GM21576 (cell line): ENCODE measurements at regions not wholly inside any gene's neighbourhood (a gene's known extent, or its start where the extent isn't known, plus 50 kb on each side); places are given as distances from the start of the nearest gene placed in this dataset.

ENCODE experiments used
- ATAC-seq: cut with Tn5 transposase; IDR thresholded peaks from one replicate; pipeline ENCODE4 v1.9.1; 2021; ENCODE audit warnings: mild to moderate bottlenecking, moderate library complexity; ENCODE audit not compliant: unreplicated experiment

DNA sequence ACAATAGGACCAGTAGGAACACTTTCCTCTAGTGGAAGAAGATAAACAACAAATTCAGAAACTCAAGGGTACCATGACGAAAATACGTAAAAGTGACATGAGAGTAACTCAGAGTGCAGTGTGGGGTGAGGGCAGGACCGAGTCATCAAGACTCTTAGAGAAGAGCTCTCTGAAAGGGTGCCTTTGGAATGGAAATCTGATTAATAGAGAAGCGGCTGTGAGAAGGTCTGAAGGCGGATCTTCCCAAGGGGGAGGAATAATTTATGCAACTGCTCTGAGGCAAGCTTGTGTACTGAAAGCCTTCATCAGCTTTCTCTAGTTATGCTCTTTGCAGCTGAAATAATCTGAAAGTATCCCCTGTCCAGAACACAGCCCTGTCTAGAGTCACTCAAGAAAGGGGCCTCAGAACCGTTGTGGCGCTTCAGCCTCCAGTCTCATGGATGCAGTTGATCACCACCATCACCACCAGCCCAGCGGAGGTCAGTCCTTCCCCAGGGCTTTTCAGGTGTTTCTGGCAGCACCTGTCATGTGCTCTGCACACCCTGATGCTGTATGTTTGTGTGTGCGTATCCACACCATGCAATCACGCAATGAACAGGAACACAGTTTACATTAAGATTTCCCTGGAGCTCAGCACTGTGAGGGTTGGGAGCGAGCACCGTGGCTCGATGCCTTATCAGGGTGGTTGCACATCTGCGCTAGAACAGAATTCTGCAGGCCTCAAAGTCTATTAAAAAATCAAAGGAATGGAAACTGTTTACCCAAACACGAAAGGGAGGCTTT is 396.5 kb downstream of the SMOC2 start:
- no peak for ATAC-seq

DNA sequence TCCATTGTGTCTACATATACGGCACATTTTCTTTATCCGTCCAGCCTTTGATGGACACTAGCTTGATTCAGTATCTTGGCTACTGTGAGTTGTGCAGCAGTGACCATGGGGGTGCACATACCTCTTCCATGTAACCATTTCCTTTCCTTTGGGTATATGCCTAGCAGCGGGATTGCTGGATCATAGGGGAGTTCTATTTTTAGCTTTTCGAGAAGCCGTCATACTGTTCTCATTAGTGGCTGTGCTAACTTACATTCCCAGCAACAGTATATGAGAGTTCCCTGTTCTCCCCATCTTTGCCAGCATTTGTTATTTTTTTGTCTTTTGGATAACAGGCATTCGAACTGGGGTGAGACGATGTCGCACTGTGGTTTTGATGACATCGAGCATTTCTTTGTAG is 395.0 kb downstream of the SMOC2 start:
- ATAC-seq = no peak

- ATAC-seq = no peak
These were observed 393.8 kb downstream of the SMOC2 start for GRCh38 chr6:168834801-168835200.

GRCh38 chr6:168834042-168834587 is 393.1 kb downstream of the SMOC2 start:
- no peak for ATAC-seq

- no peak for ATAC-seq
These were observed 387.8 kb downstream of the SMOC2 start for GRCh38 chr6:168828800-168829199.

DNA sequence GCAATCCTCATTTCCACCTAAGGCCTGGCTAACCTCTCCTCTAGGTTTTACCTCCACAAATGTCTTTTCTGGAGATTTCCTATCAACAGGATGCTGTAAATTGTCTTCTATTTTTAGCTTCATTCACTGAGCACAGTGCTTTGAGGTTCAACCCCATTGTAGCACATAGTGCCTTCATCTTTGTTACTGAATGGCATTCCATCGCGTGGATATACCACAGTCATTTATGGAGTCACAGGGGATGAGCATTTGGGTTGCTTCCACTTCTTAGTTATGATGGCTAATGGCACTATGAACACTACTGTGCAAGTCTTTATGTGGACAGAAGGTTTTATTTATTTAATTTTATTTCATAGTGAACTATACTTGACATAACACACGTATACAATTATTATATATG is 387.1 kb downstream of the SMOC2 start:
- no peak for ATAC-seq

GRCh38 chr6:168827586-168827871 is 386.5 kb downstream of the SMOC2 start:
- ATAC-seq = no peak

DNA sequence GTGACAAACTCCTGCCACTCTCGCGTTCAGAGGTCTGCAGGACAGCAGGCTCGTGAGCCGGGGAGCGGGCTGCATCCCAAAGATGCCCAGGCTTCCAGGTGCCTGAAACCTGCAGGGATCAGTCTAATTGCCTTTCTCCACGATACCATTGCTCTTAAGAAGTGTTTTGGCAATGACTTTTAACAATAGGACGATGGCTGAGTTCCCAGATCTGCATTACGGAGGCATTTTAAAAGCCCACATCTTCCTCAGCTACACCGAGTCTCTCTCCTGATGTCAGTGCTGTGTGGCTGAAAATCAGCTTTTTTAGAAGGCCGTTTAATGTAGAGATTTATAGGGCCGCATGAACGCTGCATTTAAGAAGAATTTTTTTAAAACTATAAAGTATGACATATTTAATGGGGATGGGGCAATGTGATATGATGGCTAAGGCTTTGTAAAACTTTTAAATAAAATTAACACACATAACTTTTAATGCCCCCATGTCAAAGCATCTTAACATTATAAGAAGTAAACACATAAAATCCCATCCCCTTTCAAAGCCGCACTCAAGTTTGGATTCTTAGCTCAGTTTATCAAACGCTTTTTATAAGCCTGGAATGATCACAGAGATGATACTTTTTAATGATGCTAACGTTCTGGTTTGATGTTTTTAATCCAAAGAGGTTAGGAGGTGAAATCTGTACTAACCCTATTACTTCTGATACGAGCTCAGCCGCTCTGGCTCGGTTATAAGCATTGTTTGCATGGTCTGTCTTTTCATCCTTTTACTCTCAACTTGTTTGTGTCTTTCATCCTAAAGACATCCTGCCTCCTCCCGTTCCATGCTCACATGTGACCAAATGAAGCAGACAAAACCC is 386.0 kb downstream of the SMOC2 start:
- ATAC-seq = no peak

DNA sequence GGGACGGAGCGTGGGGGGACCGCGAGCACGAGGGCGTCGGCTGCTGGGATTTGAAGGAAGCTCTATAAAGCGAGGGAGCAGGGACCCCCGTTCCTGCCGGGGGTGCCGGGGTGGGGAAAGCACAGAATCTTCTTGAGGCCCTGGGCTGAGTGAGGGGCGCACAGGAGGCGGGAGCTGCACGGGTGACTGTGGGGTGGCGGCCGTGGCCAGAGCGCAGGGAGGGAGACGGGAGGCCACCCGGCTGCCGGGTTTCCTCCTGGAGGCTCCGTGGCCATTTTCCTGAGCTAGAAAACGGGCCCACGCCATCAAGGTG is 385.1 kb downstream of the SMOC2 start:
- no peak for ATAC-seq

DNA sequence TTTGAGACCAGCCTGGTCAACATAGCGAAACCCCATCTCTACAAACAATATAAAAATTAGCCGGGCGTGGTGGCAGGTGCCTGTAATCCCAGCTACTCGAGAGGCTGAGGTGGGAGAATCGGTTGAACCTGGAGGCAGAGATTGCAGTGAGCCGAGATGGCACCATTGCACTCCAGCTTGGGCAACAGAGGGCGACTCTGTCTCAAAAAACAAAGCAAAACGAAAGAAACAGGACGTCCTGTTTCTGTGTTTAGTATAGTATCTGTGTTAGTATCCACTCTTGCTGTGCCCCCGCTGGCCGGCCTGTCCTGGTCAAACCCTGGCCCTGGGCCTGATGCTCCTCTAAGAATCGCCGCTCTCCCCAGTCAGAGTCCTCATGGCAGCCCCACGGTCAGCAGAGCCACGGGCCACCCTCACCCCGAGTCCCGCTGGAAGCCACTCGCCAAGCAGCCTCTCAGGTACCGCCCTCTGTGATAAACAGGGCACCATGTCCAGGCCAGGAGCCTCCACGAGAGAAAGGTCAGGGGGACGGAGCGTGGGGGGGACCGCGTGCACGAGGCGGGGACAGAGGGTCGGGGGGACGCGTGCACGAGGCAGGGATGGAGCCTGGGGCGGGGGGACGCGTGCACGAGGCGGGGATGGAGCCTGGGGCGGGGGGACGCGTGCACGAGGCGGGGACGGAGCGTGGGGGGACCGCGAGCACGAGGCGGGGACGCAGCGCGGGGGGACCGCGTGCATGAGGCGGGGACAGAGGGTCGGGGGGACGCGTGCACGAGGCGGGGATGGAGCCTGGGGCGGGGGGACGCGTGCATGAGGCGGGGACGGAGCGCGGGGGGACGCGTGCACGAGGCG is 384.5 kb downstream of the SMOC2 start:
- no peak for ATAC-seq

- ATAC-seq = no peak
These were observed 382.6 kb downstream of the SMOC2 start for GRCh38 chr6:168823397-168824212.

DNA sequence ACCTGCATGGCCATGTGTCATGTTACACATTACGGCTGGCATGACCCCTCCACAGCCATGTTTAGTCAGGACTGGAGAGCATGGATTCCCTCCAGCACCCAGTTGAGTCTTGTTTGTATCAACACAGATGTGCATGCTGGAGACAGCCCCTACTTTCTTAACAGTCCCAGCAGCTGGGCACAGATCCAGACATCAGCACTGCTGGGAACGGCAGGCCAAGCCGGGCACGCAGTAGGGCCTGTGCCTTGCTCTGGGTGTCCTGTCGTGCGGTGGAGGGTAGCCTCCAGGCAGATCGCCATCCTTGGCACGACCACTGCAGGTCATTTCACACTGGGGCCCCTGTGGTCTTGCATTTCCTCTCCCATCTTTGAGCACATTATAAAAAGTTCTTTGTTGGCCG is 381.4 kb downstream of the SMOC2 start:
- ATAC-seq = no peak

DNA sequence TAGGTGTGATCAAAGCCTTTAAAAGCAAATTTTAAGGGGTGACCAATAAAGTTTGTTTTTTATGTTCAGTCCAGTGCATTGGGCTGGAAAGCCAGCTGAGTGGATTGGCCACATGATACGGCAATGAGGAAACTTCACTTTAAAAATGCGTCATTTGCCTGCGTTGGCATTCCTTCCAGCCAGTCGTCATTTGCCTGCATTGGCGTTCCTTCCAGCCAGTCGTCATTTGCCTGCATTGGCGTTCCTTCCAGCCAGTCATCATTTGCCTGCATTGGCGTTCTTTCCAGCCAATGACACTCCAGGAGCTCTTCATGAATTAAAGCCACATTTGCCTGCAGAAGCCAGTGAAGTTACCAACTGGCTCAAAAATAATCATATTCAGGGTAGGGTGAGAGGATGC is 378.6 kb downstream of the SMOC2 start:
- no peak for ATAC-seq

DNA sequence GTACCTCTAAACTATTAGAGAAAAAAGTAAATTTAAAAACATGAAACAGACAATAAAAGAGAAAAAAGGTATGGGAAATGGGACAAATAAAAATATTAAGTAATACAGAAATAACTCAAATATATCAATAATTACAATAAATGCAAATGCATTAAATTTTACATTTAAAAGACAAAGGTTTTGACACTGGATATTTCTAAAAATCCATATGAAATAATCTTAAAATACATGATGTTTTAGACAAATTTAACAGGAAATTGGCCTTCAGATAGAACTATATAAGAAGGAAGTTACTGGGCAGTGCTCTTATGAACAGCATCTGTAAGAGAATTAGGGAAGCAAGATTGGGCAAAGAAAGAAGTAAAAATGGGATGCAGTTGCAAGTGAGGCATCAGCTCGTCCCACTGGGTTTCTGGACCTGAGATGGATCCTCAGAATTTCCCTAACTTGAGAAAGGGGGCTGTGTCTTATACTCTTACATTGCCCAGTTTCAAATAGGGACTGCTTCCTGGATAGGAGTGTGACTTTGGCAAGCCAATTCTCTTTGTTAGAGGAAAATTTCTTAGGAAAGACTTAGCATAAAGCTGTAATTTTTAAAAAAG is 376.7 kb downstream of the SMOC2 start:
- ATAC-seq = no peak

DNA sequence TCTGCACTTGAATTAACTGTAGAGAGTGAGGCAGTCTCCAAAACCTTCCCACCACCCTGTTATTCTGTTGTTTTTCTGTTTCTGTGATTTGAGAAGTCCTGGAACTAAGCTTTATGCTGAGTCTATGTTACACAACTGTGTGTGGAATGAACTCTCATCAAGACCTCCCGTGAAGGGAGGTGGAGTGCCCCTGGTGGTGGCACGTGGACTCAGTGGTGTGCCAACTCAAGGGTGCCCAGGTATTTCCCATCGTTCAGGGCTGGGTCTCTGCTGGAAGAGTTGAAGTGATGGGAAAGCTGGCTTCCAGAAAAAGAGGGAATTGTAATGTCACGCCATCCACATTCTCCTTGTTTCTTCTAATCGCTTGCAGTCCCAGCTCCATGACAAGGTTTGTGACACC is 374.2 kb downstream of the SMOC2 start:
- no peak for ATAC-seq

GRCh38 chr6:168808232-168808631 is 367.2 kb downstream of the SMOC2 start:
- no peak for ATAC-seq

DNA sequence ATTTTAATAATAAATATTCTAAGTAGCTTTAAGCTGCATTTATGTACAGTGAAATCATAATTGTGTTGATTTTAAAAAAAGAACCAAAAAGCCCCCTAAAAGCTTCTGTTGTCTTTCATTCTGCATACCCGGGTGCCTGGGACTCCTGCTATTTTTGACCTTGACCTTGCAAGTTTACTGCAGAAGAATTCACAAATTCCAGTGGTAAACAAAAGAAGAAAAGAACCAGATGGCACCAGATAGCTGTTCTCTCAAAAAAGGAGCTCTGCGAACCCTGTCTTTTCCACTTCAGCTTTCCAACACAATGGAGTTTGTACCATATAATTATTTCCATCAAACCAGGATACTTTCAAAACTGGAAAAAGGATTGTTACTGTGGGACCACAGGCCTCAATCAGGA is 363.3 kb downstream of the SMOC2 start:
- ATAC-seq = no peak

- ATAC-seq = no peak
These were observed 362.9 kb downstream of the SMOC2 start for GRCh38 chr6:168803874-168804273.

GRCh38 chr6:168799067-168799466 is 358.1 kb downstream of the SMOC2 start:
- ATAC-seq = no peak

DNA sequence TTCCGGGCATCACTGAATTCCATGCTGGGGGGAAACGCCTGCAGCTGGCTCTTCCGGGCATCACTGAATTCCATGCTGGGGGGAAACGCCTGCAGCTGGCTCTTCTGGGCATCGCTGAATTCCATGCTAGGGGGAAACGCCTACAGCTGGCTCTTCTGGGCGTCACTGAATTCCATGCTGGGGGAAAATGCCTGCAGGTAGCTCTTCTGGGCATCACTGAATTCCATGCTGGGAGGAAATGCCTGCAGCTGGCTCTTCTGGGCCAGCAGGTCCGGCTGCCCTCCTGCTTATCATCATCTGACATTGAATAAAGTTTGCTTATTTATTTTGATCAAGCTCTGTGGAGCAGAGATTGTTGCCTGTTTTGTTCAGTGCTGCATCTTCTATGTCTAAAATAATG is 355.1 kb downstream of the SMOC2 start:
- no peak for ATAC-seq
